GM19467 (cell line): ENCODE measurements at regions not wholly inside any gene's neighbourhood (a gene's known extent, or its start where the extent isn't known, plus 50 kb on each side); places are given as distances from the start of the nearest gene placed in this dataset.

ENCODE experiments used
- ATAC-seq: cut with Tn5 transposase; IDR thresholded peaks from one replicate; pipeline ENCODE4 v1.9.1; 2021; ENCODE audit warnings: mild to moderate bottlenecking, moderate library complexity; ENCODE audit not compliant: unreplicated experiment

- ATAC-seq, result no peak
Observed at GRCh38 chr1:195005338-195005737, 1602.9 kb downstream of the KCNT2 start.

GRCh38 chr1:194990483-194990882 is 1617.8 kb downstream of the KCNT2 start:
- no peak for ATAC-seq

- no peak for ATAC-seq
Observed at GRCh38 chr1:194975913-194976312, 1632.3 kb downstream of the KCNT2 start.

- no peak for ATAC-seq
Observed at GRCh38 chr1:194968916-194969315, 1639.3 kb downstream of the KCNT2 start.

GRCh38 chr1:194959795-194960194 is 1648.4 kb downstream of the KCNT2 start:
- no peak for ATAC-seq

- no peak for ATAC-seq
Observed at GRCh38 chr1:194952171-194952570, 1656.1 kb downstream of the KCNT2 start.

GRCh38 chr1:194950584-194950983 is 1657.7 kb downstream of the KCNT2 start:
- ATAC-seq, result no peak

- ATAC-seq, result no peak
Observed at GRCh38 chr1:194940336-194941030, 1667.8 kb downstream of the KCNT2 start.

GRCh38 chr1:194935864-194936263 is 1672.4 kb downstream of the KCNT2 start:
- ATAC-seq, result no peak

- no peak for ATAC-seq
Observed at GRCh38 chr1:194931166-194931565, 1677.1 kb downstream of the KCNT2 start.

GRCh38 chr1:194930132-194930531 is 1678.1 kb downstream of the KCNT2 start:
- no peak for ATAC-seq

GRCh38 chr1:194929357-194929756 is 1678.9 kb downstream of the KCNT2 start:
- ATAC-seq, result no peak

- no peak for ATAC-seq
Observed at GRCh38 chr1:194919146-194919545, 1689.1 kb downstream of the KCNT2 start.

GRCh38 chr1:194917769-194918168 is 1690.5 kb downstream of the KCNT2 start:
- no peak for ATAC-seq

GRCh38 chr1:194908643-194909042 is 1699.6 kb downstream of the KCNT2 start:
- ATAC-seq, result no peak

- ATAC-seq, result no peak
Observed at GRCh38 chr1:194903524-194903923, 1704.7 kb downstream of the KCNT2 start.

- no peak for ATAC-seq
Observed at GRCh38 chr1:194889310-194889709, 1702.9 kb upstream of the B3GALT2 start.

- ATAC-seq, result no peak
Observed at GRCh38 chr1:194870860-194871259, 1684.4 kb upstream of the B3GALT2 start.

- ATAC-seq, result no peak
Observed at GRCh38 chr1:194866153-194866552, 1679.7 kb upstream of the B3GALT2 start.

GRCh38 chr1:194865383-194865782 is 1679.0 kb upstream of the B3GALT2 start:
- ATAC-seq, result no peak

- no peak for ATAC-seq
Observed at GRCh38 chr1:194862129-194862528, 1675.7 kb upstream of the B3GALT2 start.

- no peak for ATAC-seq
Observed at GRCh38 chr1:194860248-194861201, 1674.1 kb upstream of the B3GALT2 start.
